ENCODE measurements at regions not wholly inside any gene's neighbourhood (a gene's known extent, or its start where the extent isn't known, plus 50 kb on each side); places are given as distances from the start of the nearest gene placed in this dataset.

DNA sequence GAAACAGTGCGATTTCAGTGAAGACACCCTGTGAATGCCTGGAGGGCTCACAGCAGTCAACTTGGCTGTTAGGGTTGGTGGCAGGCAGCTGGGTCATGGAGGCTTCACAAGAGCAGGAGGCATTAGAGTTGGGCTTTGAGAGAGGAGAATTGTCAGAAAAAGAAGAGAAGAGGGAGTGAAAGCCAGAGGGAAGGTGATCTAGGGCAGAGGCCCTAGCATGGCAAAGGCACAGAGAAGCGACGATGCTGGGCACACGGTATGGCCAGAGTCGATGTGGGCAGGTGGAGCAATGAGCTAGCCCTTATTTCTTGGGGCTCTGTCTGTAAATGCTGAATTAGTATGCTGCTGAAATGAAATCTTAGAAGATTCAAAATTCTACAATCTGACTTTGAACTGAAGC is 52.6 kb upstream of the OLFM4 start:
- FAIRE-seq, result no peak
- no peak for DNase-seq (ENCODE audit: low spot score in 2 of 2)

DNA sequence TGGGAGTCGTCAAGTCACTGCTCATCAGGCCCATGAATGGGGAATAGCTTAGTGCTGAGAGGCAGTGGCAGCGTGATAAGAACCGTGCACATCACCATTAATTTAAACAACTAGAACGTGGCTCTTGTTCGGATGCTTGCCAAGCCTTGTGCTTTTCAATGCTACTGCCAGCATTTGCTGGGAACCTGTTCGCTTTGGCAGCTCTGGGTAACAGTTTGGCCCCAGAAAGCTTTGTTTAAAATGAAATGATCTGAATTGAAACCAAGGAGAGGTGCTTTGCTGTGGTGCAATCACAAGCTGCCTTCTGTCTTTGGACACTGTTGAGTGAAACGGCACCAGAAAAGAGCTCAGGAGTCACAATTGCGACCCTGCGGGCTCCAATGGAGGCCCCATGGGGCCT is 53.5 kb upstream of the OLFM4 start:
- DNase-seq (ENCODE audit: low spot score in 2 of 2) (no peak), FAIRE-seq (no peak)

DNA sequence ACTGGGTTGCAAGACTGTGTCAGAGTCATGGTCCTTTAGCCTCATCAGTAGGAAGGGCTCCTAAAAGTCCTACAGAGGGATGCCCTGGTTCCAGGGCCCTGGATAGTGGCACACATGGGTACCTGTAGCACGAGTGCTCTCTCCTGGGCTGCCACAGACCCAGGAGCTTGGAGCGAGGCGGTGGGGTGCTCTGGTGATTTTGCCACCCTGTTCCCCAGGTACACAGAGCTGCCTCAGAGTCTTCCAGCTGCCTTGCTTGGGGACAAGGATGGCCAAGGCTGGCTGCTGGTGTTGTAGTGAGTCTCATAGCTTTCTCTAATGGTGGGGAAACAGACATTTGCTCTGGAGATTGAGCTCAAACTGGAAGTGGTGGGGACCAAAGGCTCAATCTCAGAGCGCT is 53.9 kb upstream of the OLFM4 start:
- no peak for FAIRE-seq

DNA sequence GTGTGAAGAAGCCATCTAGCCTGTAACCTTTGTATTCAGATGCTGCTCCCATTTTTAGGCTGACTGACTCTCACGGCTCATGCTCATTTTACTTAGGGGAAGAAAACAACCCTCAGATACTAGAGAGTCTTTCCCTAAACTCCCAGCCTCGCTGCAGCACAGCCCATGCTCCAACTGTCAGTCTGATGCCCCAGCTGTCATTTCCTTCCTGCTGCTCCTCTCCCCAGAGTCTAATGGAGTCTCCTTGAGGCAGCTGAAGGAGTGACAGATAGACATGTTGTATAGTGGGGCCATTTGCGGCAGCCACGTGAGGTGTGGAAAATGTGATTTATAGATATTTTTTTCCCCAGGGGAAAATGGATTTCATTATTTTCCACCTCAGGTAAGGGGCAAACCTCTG is 59.2 kb upstream of the OLFM4 start:
- no peak for FAIRE-seq
- DNase-seq (ENCODE audit: low spot score in 2 of 2), result no peak

More for the DNA sequence above, 53.9 kb upstream of the OLFM4 start:
- DNase-seq (ENCODE audit: low spot score in 2 of 2), result no peak

DNA sequence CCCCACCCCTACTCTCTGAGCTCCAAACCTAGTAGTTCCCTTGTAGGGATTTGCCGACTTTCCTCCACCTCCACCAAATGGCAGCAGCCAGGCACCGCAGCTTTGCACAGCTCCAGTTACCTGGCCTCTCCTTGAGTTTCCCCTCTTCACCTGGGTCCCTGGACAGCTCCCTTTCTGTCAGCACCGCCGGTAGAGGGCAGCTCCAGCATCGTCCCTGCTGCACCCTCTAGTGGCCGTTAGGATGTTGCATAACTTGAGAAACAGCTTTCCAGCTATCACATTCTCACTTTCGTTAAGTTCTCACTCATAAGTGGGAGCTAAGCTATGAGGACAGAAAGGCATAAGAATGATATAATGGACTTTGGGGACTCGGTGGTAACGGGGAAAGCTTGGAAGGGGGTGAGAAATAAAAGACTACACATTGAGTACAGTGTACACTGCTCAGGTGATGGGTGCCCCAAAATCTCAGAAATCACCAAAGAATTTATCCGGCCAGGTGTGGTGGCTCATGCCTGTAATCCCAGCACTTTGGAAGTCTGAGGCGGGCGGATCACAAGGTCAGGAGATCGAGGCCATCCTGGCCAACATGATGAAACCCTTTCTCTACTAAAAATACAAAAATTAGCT is 60.4 kb upstream of the OLFM4 start:
- DNase-seq (ENCODE audit: low spot score in 2 of 2) (peak; percentile 24 to 53), FAIRE-seq (no peak)

DNA sequence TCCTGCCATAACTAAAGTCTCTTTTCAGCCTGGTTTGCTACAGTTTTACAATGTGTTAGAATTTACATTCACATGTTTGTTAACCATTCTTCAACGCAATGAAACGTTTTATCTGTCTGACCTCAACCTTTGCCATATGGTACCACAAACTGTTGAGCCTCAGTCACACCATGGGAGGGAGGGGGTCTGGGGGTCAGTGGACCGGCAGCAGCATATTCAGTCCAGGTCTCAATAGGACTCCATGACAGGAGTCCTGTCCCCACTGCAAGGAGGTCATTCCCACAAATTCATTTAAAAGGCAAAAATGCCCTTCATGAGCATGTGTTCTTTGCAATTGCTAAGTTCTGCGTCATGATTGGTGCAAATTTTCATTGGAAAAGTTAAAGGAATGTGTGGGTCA is 66.6 kb upstream of the OLFM4 start:
- FAIRE-seq (no peak), DNase-seq (ENCODE audit: low spot score in 2 of 2) (no peak)

DNA sequence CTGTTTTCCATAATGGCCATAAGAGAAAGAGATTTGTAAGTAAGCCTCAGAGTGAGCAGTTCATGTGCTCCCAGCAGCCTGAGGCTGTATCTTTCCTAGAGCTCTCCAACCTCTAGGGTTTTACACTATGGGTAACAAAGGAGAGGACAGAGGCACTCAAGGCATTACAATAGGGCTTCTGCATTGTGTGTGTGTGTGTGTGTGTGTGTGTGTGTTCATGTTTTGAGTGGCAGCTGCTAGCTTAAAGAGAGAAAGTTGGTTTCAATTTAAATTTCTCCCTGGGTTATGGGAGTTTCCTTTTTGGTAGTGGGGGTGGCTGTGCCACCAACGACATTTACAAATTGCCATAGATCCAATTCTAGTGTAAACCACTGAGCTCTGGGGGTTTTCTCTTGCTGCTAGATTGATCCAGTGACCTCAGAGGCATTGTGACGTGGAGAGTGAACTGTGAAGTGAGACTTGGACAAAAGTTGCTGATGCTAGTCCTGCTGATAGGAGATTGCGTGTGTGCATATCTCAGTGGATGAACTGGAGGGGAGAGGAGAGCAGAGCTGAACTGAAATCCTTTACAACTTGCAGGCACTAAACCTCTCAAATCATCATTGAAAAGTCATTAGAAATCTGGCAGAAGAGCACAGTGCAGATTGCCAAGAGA is 67.2 kb upstream of the OLFM4 start:
- no peak for DNase-seq (ENCODE audit: low spot score in 2 of 2)
- no peak for FAIRE-seq

DNA sequence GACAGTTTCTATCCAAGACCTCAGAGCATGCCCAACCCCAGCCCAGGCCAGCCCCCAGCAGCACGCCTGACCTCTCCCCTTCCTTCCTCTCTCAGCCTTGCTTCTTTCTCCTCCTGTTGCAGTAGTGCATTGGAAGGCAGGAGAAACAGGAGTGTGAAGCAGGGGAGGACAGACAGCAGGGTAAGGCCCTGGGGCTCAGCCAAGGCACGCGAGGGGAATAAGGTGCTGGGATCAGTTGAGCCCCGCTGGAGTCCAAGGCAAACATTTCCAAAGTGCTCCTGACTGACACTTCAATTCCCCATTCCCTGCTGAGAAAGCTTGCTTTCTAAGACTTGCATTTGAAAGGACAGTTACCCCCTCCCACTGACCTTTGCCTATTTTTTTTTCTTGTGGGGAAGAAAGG is 73.1 kb upstream of the OLFM4 start:
- DNase-seq (ENCODE audit: low spot score in 2 of 2), result no peak
- FAIRE-seq, result no peak

DNA sequence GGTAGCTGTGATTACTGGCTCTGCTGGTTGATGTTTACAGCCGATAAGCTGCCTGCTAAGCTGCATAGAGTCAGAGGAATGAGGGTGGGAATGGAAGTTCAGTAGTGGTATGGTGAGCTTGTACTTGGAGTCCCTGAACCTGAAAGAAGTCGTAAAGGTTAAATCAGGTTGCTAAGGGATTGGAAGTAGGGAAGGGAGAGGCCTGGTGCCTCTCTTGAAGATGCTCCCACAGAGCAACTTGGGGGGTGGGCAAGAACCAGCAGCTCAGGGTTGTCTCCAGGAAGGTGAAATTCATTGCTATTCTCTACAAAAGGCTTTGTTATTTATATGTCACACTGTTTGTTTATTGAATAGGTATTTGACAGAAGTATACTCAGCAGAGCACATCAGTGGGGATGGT is 73.8 kb upstream of the OLFM4 start:
- no peak for FAIRE-seq

GRCh38 chr13:52950436-52950956 is 78.1 kb upstream of the OLFM4 start:
- no peak for FAIRE-seq
- DNase-seq (ENCODE audit: low spot score in 2 of 2), result no peak

More for the DNA sequence above, 73.8 kb upstream of the OLFM4 start:
- no peak for DNase-seq (ENCODE audit: low spot score in 2 of 2)

DNA sequence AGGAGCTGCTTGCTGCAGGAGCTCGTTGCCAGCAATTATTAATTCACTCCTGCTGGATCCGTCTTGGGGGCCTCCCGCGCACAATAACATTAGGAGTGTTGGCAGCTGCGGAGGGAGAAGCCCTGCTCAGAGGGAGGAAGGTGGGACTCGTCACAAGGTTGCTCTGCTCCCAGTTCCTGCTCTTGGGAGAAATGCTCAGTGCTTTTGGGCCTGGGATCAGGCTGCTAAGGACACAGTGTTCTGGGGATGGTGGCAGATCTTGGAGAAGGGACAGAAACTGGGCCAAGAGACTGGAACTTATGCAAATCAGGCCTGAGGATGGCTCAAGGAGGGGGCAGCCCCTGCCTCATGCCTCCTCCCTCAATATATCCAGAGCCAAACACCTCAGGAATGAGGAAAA is 78.9 kb upstream of the OLFM4 start:
- DNase-seq (ENCODE audit: low spot score in 2 of 2), result no peak
- FAIRE-seq, result no peak

DNA sequence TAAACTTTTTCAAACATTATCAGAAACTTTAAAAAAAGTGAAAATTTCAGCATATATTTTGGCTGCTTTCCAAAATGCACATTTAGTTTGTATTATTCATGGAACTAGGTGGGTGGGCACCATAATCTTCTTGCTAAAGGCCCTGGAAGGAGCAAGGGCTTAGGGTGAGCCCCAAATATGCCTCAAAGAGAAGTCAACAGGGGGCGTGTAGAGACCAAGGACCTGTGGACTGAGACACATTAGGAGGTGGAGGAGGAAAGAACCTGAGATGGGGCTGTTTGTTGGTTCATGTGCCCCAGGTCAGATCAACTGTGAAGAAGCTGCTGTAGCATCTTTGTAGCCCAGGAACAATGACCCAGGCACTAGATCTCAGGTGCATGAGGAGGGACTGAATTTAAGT is 79.6 kb upstream of the OLFM4 start:
- FAIRE-seq (no peak), DNase-seq (ENCODE audit: low spot score in 2 of 2) (no peak)

DNA sequence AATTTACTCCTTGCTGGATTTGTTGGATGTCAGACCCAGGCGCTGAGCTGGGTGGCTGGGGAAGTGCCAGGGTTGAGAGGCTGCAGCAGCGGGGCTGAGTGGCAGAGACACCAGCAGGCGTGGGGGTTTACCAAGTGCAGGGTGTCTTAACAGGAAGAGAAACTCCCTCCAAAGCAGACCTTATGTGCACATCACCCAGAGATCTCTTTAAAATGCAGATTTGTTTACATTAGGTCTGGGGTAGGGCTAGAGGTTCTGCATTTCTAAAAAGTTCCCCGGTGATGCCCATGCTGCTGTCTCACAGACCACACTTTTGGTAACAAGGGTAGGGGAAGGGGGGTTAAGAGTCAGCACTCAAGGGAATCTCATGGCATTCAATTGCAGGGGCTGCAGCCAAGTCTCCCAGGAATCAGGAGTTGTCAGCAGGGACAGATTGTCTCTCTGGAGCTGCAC is 80.7 kb upstream of the OLFM4 start:
- DNase-seq (ENCODE audit: low spot score in 2 of 2) (no peak), FAIRE-seq (no peak)

DNA sequence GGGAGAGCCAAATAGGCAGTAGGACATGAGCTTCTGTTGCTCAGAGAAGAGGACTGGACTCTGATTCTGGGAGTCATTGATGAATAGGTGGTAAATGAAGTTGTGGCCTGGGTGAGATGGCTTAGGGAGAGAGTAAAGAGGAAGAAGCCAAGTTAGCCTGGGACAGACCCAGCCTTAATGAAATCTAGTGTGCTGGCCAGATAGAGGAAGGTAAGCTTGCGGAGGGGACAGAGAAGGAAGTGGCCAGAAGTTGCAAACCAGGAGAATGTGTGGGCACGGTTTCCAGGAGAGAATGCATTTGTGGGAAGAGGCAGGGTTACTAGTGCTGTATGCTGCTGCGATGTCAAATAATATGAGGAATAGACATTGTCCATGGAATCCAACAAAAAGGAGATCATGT is 83.3 kb upstream of the OLFM4 start:
- DNase-seq (ENCODE audit: low spot score in 2 of 2) (no peak), FAIRE-seq (no peak)

GRCh38 chr13:52944697-52945096 is 83.9 kb upstream of the OLFM4 start:
- FAIRE-seq, result no peak
- no peak for DNase-seq (ENCODE audit: low spot score in 2 of 2)

GRCh38 chr13:52938065-52938464 is 89.6 kb upstream of the PCDH8 start:
- no peak for DNase-seq (ENCODE audit: low spot score in 2 of 2)
- no peak for FAIRE-seq

GRCh38 chr13:52936806-52937205 is 88.4 kb upstream of the PCDH8 start:
- DNase-seq (ENCODE audit: low spot score in 2 of 2), result no peak
- FAIRE-seq, result no peak

GRCh38 chr13:52934258-52934657 is 85.8 kb upstream of the PCDH8 start:
- no peak for FAIRE-seq
- no peak for DNase-seq (ENCODE audit: low spot score in 2 of 2)

- no peak for DNase-seq (ENCODE audit: low spot score in 2 of 2)
- FAIRE-seq, result no peak
Measured at GRCh38 chr13:52933547-52934210, 85.2 kb upstream of the PCDH8 start.

DNA sequence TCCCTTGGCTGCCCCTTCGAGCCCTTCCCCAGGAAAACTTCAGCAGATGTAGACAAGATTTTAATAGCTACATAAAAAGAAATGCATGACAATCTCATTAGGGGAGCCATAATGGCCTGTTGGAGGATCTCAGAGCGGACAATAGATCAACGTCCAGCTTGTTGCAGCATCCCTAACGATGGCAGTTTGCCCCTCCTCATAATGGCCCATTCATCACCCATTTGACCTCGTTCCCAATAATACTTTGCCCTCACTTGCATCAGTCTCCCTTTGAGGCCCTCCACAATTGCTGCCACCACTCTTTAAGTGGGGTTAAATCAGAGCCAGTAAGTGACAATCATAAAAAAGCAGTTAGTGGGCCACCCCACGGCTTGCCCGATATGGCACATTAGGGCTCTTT is 84.7 kb upstream of the PCDH8 start:
- DNase-seq (ENCODE audit: low spot score in 2 of 2), result no peak
- FAIRE-seq, result no peak

GRCh38 chr13:52932649-52933048 is 84.2 kb upstream of the PCDH8 start:
- FAIRE-seq (no peak), DNase-seq (ENCODE audit: low spot score in 2 of 2) (no peak)

Data from frontal cortex (tissue), 3 donors.